Naive thymus-derived CD8-positive, alpha-beta T cell (primary cell): ENCODE measurements at regions not wholly inside any gene's neighbourhood (a gene's known extent, or its start where the extent isn't known, plus 50 kb on each side); places are given as distances from the start of the nearest gene placed in this dataset.
"Not testable (repeated sequence)": the region's sequence is repeated elsewhere in the genome, so short reads cannot be mapped to it uniquely, and the experiment has no call there.

Source experiments
- ATAC-seq, 2 donors: fragments of 150-1000 bp; cut with Tn5 transposase in 1 of 2; sonication (Bioruptor Pico), chemical (Tn5 transposase) in 1 of 2; 1 replicate in 1 of 2; 2 replicates in 1 of 2; pipeline ENCODE4 v1.10.0; 2021; ENCODE audit warnings: mild to moderate bottlenecking in 2 of 2, moderate library complexity in 2 of 2
- POLR2A ChIA-PET: fragments of 350-600 bp; sonication (Branson Sonifier 250); formaldehyde crosslinking; loops from one replicate; lab custom pipeline; 2021; ENCODE audit warnings: antibody characterized with exemption; lab: Charles Lee
- DNase-seq, 10 donors: peaks; one replicate each; pipeline versions ENCODE4 v3.0.0 to v3.0.0-alpha.2; 2020 to 2022
- H3K27ac Mint-ChIP-seq, 10 donors: one replicate each; pipeline ENCODE4 v1.8.0; 2020 to 2022; ENCODE audit warnings: mild to moderate bottlenecking in 10 of 10, mixed read lengths in 10 of 10, moderate library complexity in 4 of 10, inconsistent platforms in 1 of 10
- H3K27me3 Mint-ChIP-seq, 5 donors: one replicate each; pipeline ENCODE4 v1.8.0; 2021 to 2022; ENCODE audit warnings: mixed read lengths in 5 of 5
- H3K36me3 Mint-ChIP-seq, 3 donors: one replicate each; pipeline ENCODE4 v1.8.0; 2020 to 2022; ENCODE audit warnings: mixed read lengths in 3 of 3, mild to moderate bottlenecking in 2 of 3, inconsistent platforms in 1 of 3
- H3K4me1 Mint-ChIP-seq, 4 donors: one replicate each; pipeline ENCODE4 v1.8.0; 2021 to 2022; ENCODE audit warnings: mixed read lengths in 4 of 4
- H3K4me3 Mint-ChIP-seq, 10 donors: one replicate each; pipeline ENCODE4 v1.8.0; 2020 to 2022; ENCODE audit warnings: mild to moderate bottlenecking in 10 of 10, mixed read lengths in 10 of 10, moderate library complexity in 6 of 10, inconsistent platforms in 1 of 10
- H3K9me3 Mint-ChIP-seq, 9 donors: one replicate each; pipeline ENCODE4 v1.8.0; 2020 to 2022; ENCODE audit warnings: mixed read lengths in 9 of 9, mild to moderate bottlenecking in 3 of 9, inconsistent platforms in 1 of 9, moderate library complexity in 1 of 9

GRCh38 chr21:20030390-20030789, 967.8 kb upstream of the NCAM2 start:
- H3K4me3 Mint-ChIP-seq, result no peak overlapping the region
- ATAC-seq, result no peak
- no peak for DNase-seq
- POLR2A ChIA-PET, result no interaction called here
- no peaks in the 10 kb centered on the region for H3K4me1 Mint-ChIP-seq
- H3K27me3 Mint-ChIP-seq, result no peaks in the 10 kb centered on the region
- no peaks in the 10 kb centered on the region for H3K36me3 Mint-ChIP-seq
- H3K27ac Mint-ChIP-seq, result no peak overlapping the region
- H3K9me3 Mint-ChIP-seq, result peaks cover 0 to 9% (median 0%) of the 10 kb centered on the region in 9 donors

GRCh38 chr21:20031807-20032206, 966.4 kb upstream of the NCAM2 start:
- DNase-seq, result no peak
- peaks cover 0 to 6% (median 0%) of the 10 kb centered on the region in 9 donors for H3K9me3 Mint-ChIP-seq
- no peak overlapping the region for H3K27ac Mint-ChIP-seq
- POLR2A ChIA-PET, result no interaction called here
- H3K27me3 Mint-ChIP-seq, result no peaks in the 10 kb centered on the region
- H3K4me1 Mint-ChIP-seq, result no peaks in the 10 kb centered on the region
- no peak overlapping the region for H3K4me3 Mint-ChIP-seq
- no peaks in the 10 kb centered on the region for H3K36me3 Mint-ChIP-seq
- no peak for ATAC-seq

GRCh38 chr21:20040768-20041167, 957.4 kb upstream of the NCAM2 start:
- no peak overlapping the region for H3K4me3 Mint-ChIP-seq
- no peaks in the 10 kb centered on the region for H3K4me1 Mint-ChIP-seq
- H3K36me3 Mint-ChIP-seq, result no peaks in the 10 kb centered on the region
- peaks cover 0 to 20% (median 6%) of the 10 kb centered on the region in 9 donors for H3K9me3 Mint-ChIP-seq
- no peak overlapping the region for H3K27ac Mint-ChIP-seq
- POLR2A ChIA-PET, result no interaction called here
- DNase-seq (no peak), ATAC-seq (no peak)
- no peaks in the 10 kb centered on the region for H3K27me3 Mint-ChIP-seq

- Mint-ChIP-seq H3K9me3 (peaks cover 0 to 24% (median 12%) of the 10 kb centered on the region in 9 donors), H3K4me3 (no peak overlapping the region), H3K36me3 (no peaks in the 10 kb centered on the region), H3K27me3 (no peaks in the 10 kb centered on the region), H3K4me1 (no peaks in the 10 kb centered on the region), H3K27ac (no peak overlapping the region)
- POLR2A ChIA-PET, result no interaction called here
- no peak for ATAC-seq
- no peak for DNase-seq
These were observed 953.0 kb upstream of the NCAM2 start for GRCh38 chr21:20045197-20045596.

GRCh38 chr21:20048130-20048837, 949.9 kb upstream of the NCAM2 start:
- peaks cover 0 to 27% (median 12%) of the 10 kb centered on the region in 9 donors for H3K9me3 Mint-ChIP-seq
- H3K4me3 Mint-ChIP-seq, H3K27me3 Mint-ChIP-seq, DNase-seq, H3K4me1 Mint-ChIP-seq, POLR2A ChIA-PET, H3K36me3 Mint-ChIP-seq, ATAC-seq, H3K27ac Mint-ChIP-seq: not testable (repeated sequence)

- Mint-ChIP-seq H3K9me3 (peaks cover 0 to 15% (median 3%) of the 10 kb centered on the region in 9 donors), H3K4me1 (no peaks in the 10 kb centered on the region), H3K4me3 (no peak overlapping the region), H3K36me3 (no peaks in the 10 kb centered on the region), H3K27me3 (no peaks in the 10 kb centered on the region), H3K27ac (no peak overlapping the region)
- no peak for DNase-seq
- ATAC-seq, result no peak
- POLR2A ChIA-PET, result no interaction called here
These were observed 914.9 kb upstream of the NCAM2 start for GRCh38 chr21:20083336-20083735.

- no peaks in the 10 kb centered on the region for H3K27me3 Mint-ChIP-seq
- H3K27ac Mint-ChIP-seq, result no peak overlapping the region
- H3K36me3 Mint-ChIP-seq, result no peaks in the 10 kb centered on the region
- no peak for DNase-seq
- H3K4me3 Mint-ChIP-seq, result no peak overlapping the region
- ATAC-seq, result no peak
- H3K4me1 Mint-ChIP-seq, result no peaks in the 10 kb centered on the region
- POLR2A ChIA-PET, result no interaction called here
- peaks cover 0 to 18% (median 3%) of the 10 kb centered on the region in 9 donors for H3K9me3 Mint-ChIP-seq
These were observed 914.3 kb upstream of the NCAM2 start for GRCh38 chr21:20083925-20084324.

GRCh38 chr21:20086508-20086907, 911.7 kb upstream of the NCAM2 start:
- Mint-ChIP-seq H3K9me3 (peaks cover 0 to 26% (median 6%) of the 10 kb centered on the region in 9 donors), H3K4me1 (no peaks in the 10 kb centered on the region), H3K27ac (no peak overlapping the region), H3K27me3 (no peaks in the 10 kb centered on the region), H3K4me3 (no peak overlapping the region), H3K36me3 (no peaks in the 10 kb centered on the region)
- DNase-seq, result no peak
- POLR2A ChIA-PET, result no interaction called here
- ATAC-seq, result no peak

- Mint-ChIP-seq H3K9me3 (peaks cover 0 to 29% (median 6%) of the 10 kb centered on the region in 9 donors), H3K27ac (no peak overlapping the region), H3K36me3 (no peaks in the 10 kb centered on the region), H3K27me3 (no peaks in the 10 kb centered on the region), H3K4me1 (no peaks in the 10 kb centered on the region), H3K4me3 (no peak overlapping the region)
- ATAC-seq (no peak), DNase-seq (no peak)
- POLR2A ChIA-PET, result no interaction called here
These were observed 891.8 kb upstream of the NCAM2 start for GRCh38 chr21:20106368-20106767.

- peaks cover 0 to 29% (median 9%) of the 10 kb centered on the region in 9 donors for H3K9me3 Mint-ChIP-seq
- DNase-seq (no peak), ATAC-seq (no peak)
- no peak overlapping the region for H3K27ac Mint-ChIP-seq
- H3K4me1 Mint-ChIP-seq, result no peaks in the 10 kb centered on the region
- no peak overlapping the region for H3K4me3 Mint-ChIP-seq
- H3K36me3 Mint-ChIP-seq, result no peaks in the 10 kb centered on the region
- POLR2A ChIA-PET, result no interaction called here
- no peaks in the 10 kb centered on the region for H3K27me3 Mint-ChIP-seq
These were observed 890.2 kb upstream of the NCAM2 start for GRCh38 chr21:20108016-20108415.

GRCh38 chr21:20108976-20109540, 889.2 kb upstream of the NCAM2 start:
- POLR2A ChIA-PET, result no interaction called here

GRCh38 chr21:20110368-20110767, 887.8 kb upstream of the NCAM2 start:
- ATAC-seq (no peak), DNase-seq (no peak)
- no peaks in the 10 kb centered on the region for H3K27me3 Mint-ChIP-seq
- peaks cover 3 to 33% (median 10%) of the 10 kb centered on the region in 9 donors for H3K9me3 Mint-ChIP-seq
- POLR2A ChIA-PET, result no interaction called here
- H3K27ac Mint-ChIP-seq, result no peak overlapping the region
- H3K4me1 Mint-ChIP-seq, result no peaks in the 10 kb centered on the region
- no peaks in the 10 kb centered on the region for H3K36me3 Mint-ChIP-seq
- H3K4me3 Mint-ChIP-seq, result no peak overlapping the region

More at GRCh38 chr21:20108976-20109540, 889.2 kb upstream of the NCAM2 start:
- Mint-ChIP-seq H3K27me3 (no peaks in the 10 kb centered on the region), H3K36me3 (no peaks in the 10 kb centered on the region), H3K9me3 (peaks cover 2 to 29% (median 6%) of the 10 kb centered on the region in 9 donors), H3K27ac (no peak overlapping the region), H3K4me3 (no peak overlapping the region), H3K4me1 (no peaks in the 10 kb centered on the region)
- ATAC-seq (no peak), DNase-seq (no peak)

- H3K4me3 Mint-ChIP-seq, result no peak overlapping the region
- POLR2A ChIA-PET, result no interaction called here
These were observed 846.5 kb upstream of the NCAM2 start for GRCh38 chr21:20151741-20152140.

GRCh38 chr21:20163167-20163566, 835.0 kb upstream of the NCAM2 start:
- Mint-ChIP-seq H3K4me1 (no peaks in the 10 kb centered on the region), H3K27me3 (no peaks in the 10 kb centered on the region), H3K9me3 (peaks cover 0 to 19% (median 6%) of the 10 kb centered on the region in 9 donors), H3K27ac (no peak overlapping the region), H3K4me3 (no peak overlapping the region), H3K36me3 (no peaks in the 10 kb centered on the region)
- DNase-seq, result no peak
- POLR2A ChIA-PET, result no interaction called here
- ATAC-seq, result no peak

More at GRCh38 chr21:20151741-20152140, 846.5 kb upstream of the NCAM2 start:
- DNase-seq (no peak), ATAC-seq (no peak)
- Mint-ChIP-seq H3K4me1 (no peaks in the 10 kb centered on the region), H3K27ac (no peak overlapping the region), H3K36me3 (no peaks in the 10 kb centered on the region), H3K27me3 (no peaks in the 10 kb centered on the region), H3K9me3 (peaks cover 0 to 26% (median 16%) of the 10 kb centered on the region in 9 donors)
